Endometrial microvascular endothelial cells (primary cell): ENCODE measurements at regions not wholly inside any gene's neighbourhood (a gene's known extent, or its start where the extent isn't known, plus 50 kb on each side); places are given as distances from the start of the nearest gene placed in this dataset.

ENCODE experiments used
- in situ Hi-C: cut with HindIII; loops from 2 replicates; pipeline ENCODE4 v1.10.0; 2017; ENCODE audit warnings: low sequenced_read_pairs, low pct_unique_long_range_greater_than_20kb; ENCODE audit errors: inconsistent ontology term

- in situ Hi-C loops: no loop called here
Measured at GRCh38 chr3:70752051-70752450, 439.6 kb upstream of the MDFIC2 start.

- in situ Hi-C loops: loop anchor here (10.0 to 25.0 kb wide), 2 partner anchors 313 to 836 kb away; partner anchors contain the start of gene FOXP1
Measured at GRCh38 chr3:70749122-70749521, 436.7 kb upstream of the MDFIC2 start.

- in situ Hi-C loops: loop anchor here (10.0 to 25.0 kb wide), 2 partner anchors 314 to 836 kb away; partner anchors contain the start of gene FOXP1
Measured at GRCh38 chr3:70748593-70748992, 436.2 kb upstream of the MDFIC2 start.

- in situ Hi-C loops: loop anchor here (10.0 to 25.0 kb wide), 2 partner anchors 314 to 837 kb away; partner anchors contain the start of gene FOXP1
Measured at GRCh38 chr3:70747847-70748246, 435.4 kb upstream of the MDFIC2 start.

GRCh38 chr3:70744536-70744935 lies 432.1 kb upstream of the MDFIC2 start:
- in situ Hi-C loops: loop anchor here (10.0 to 25.0 kb wide), 2 partner anchors 318 to 840 kb away; partner anchors contain the start of gene FOXP1

- in situ Hi-C loops: loop anchor here (10.0 to 25.0 kb wide), 2 partner anchors 319 to 841 kb away; partner anchors contain the start of gene FOXP1
Measured at GRCh38 chr3:70743754-70744153, 431.3 kb upstream of the MDFIC2 start.

- in situ Hi-C loops: loop anchor here (10.0 to 25.0 kb wide), 2 partner anchors 320 to 843 kb away; partner anchors contain the start of gene FOXP1
Measured at GRCh38 chr3:70742081-70742480, 429.6 kb upstream of the MDFIC2 start.

GRCh38 chr3:70740872-70741271 lies 428.4 kb upstream of the MDFIC2 start:
- in situ Hi-C loops: loop anchor here (10.0 to 25.0 kb wide), 2 partner anchors 321 to 844 kb away; partner anchors contain the start of gene FOXP1

- in situ Hi-C loops: loop anchor here (10.0 to 25.0 kb wide), 2 partner anchors 322 to 845 kb away; partner anchors contain the start of gene FOXP1
Measured at GRCh38 chr3:70740071-70740470, 427.6 kb upstream of the MDFIC2 start.

GRCh38 chr3:70738291-70738681 lies 425.8 kb upstream of the MDFIC2 start:
- in situ Hi-C loops: loop anchor here (25.0 kb wide), 1 partner anchor 324 kb away; no protein-coding TSS in a partner anchor

GRCh38 chr3:70737666-70738290 lies 425.3 kb upstream of the MDFIC2 start:
- in situ Hi-C loops: loop anchor here (25.0 kb wide), 1 partner anchor 325 kb away; no protein-coding TSS in a partner anchor

GRCh38 chr3:70736009-70736408 lies 423.6 kb upstream of the MDFIC2 start:
- in situ Hi-C loops: loop anchor here (25.0 kb wide), 1 partner anchor 326 kb away; no protein-coding TSS in a partner anchor

- in situ Hi-C loops: loop anchor here (25.0 kb wide), 1 partner anchor 328 kb away; no protein-coding TSS in a partner anchor
Measured at GRCh38 chr3:70734756-70735155, 422.3 kb upstream of the MDFIC2 start.

GRCh38 chr3:70731046-70731445 lies 418.6 kb upstream of the MDFIC2 start:
- in situ Hi-C loops: loop anchor here (25.0 kb wide), 1 partner anchor 331 kb away; no protein-coding TSS in a partner anchor

GRCh38 chr3:70729845-70730244 lies 417.4 kb upstream of the MDFIC2 start:
- in situ Hi-C loops: loop anchor here (25.0 kb wide), 1 partner anchor 332 kb away; no protein-coding TSS in a partner anchor

GRCh38 chr3:70728311-70728710 lies 415.9 kb upstream of the MDFIC2 start:
- in situ Hi-C loops: loop anchor here (25.0 kb wide), 1 partner anchor 334 kb away; no protein-coding TSS in a partner anchor

GRCh38 chr3:70726961-70727360 lies 414.5 kb upstream of the MDFIC2 start:
- in situ Hi-C loops: loop anchor here (25.0 kb wide), 1 partner anchor 335 kb away; no protein-coding TSS in a partner anchor

GRCh38 chr3:70726096-70726938 lies 413.9 kb upstream of the MDFIC2 start:
- in situ Hi-C loops: loop anchor here (25.0 kb wide), 1 partner anchor 336 kb away; no protein-coding TSS in a partner anchor

GRCh38 chr3:70722018-70722417 lies 409.6 kb upstream of the MDFIC2 start:
- in situ Hi-C loops: no loop called here
